T-cell (primary cell): ENCODE measurements at regions not wholly inside any gene's neighbourhood (a gene's known extent, or its start where the extent isn't known, plus 50 kb on each side); places are given as distances from the start of the nearest gene placed in this dataset.
"Not testable (repeated sequence)": the region's sequence is repeated elsewhere in the genome, so short reads cannot be mapped to it uniquely, and the experiment has no call there.

ENCODE experiments used
- ATAC-seq, 4 experiments: fragments of 200-7000 bp in 3 of 4; fragments of 150-1000 bp in 1 of 4; cut with Tn5 transposase; replicated peaks in 1 of 4; 1 replicate in 3 of 4; 2 replicates in 1 of 4; pipeline ENCODE4 v1.10.0; 2021; ENCODE audit warnings: moderate library complexity in 3 of 4, mild to moderate bottlenecking in 2 of 4, moderate number of reproducible peaks in 1 of 4
- CTCF ChIA-PET, 2 donors: fragments of 300-600 bp; sonication (Branson Sonifier 250); formaldehyde crosslinking; loops; one replicate each; lab custom pipeline; 2022; ENCODE audit warnings: antibody characterized with exemption in 2 of 2; lab: Charles Lee
- POLR2A ChIA-PET, 2 donors: fragments of 300-600 bp; sonication (Branson Sonifier 250); formaldehyde crosslinking; loops; one replicate each; lab custom pipeline; 2022; ENCODE audit warnings: antibody characterized with exemption in 2 of 2; lab: Charles Lee
- DNase-seq, 35 experiments: peaks; one replicate each; pipeline versions ENCODE4 v3.0.0 to v3.0.0-alpha.2; 2013 to 2023
- H3K27ac ChIP-seq: one replicate; pipeline ENCODE4 v1.5.1; 2013; ENCODE audit warnings: low read length
- H3K27me3 ChIP-seq, 2 experiments: replicated peaks in 1 of 2; 1 replicate in 1 of 2; 2 replicates in 1 of 2; pipeline versions ENCODE4 v1.6.1 to v1.7.0; 2013; ENCODE audit warnings: low read length in 1 of 2, mixed read lengths in 1 of 2; ENCODE audit not compliant: control insufficient read depth in 2 of 2, insufficient read depth in 2 of 2; ENCODE audit errors: extremely low read depth in 1 of 2
- H3K36me3 ChIP-seq, 2 donors: 1 replicate in 1 of 2; 2 replicates in 1 of 2; pipeline versions ENCODE4 v1.6.1 to v1.7.0; 2013; ENCODE audit warnings: low read length in 1 of 2; ENCODE audit not compliant: control insufficient read depth in 2 of 2, insufficient read depth in 1 of 2; ENCODE audit errors: extremely low read depth in 1 of 2
- H3K4me1 ChIP-seq, 2 experiments: 1 replicate in 1 of 2; 2 replicates in 1 of 2; pipeline versions ENCODE4 v1.6.1 to v1.7.0; 2013; ENCODE audit warnings: low read length in 2 of 2, mixed read lengths in 1 of 2; ENCODE audit not compliant: insufficient read depth in 2 of 2, control insufficient read depth in 1 of 2; ENCODE audit errors: extremely low read depth in 1 of 2
- H3K4me3 ChIP-seq, 2 donors: 1 replicate in 1 of 2; 2 replicates in 1 of 2; pipeline versions ENCODE4 v1.5.1 to v1.7.0; 2013; ENCODE audit warnings: mild to moderate bottlenecking in 2 of 2, low read length in 1 of 2, moderate library complexity in 1 of 2; ENCODE audit not compliant: control insufficient read depth in 1 of 2; ENCODE audit errors: extremely low read depth in 1 of 2
- H3K9me3 ChIP-seq: 2 replicates; pipeline ENCODE4 v1.7.0; 2013
- H3K27ac Mint-ChIP-seq, 2 donors: one replicate each; pipeline ENCODE4 v1.8.0; 2020 to 2021; ENCODE audit warnings: mild to moderate bottlenecking in 2 of 2, mixed read lengths in 2 of 2
- H3K27me3 Mint-ChIP-seq, 2 donors: one replicate each; pipeline ENCODE4 v1.8.0; 2021 to 2022; ENCODE audit warnings: mixed read lengths in 2 of 2
- H3K36me3 Mint-ChIP-seq: one replicate; pipeline ENCODE4 v1.8.0; 2021; ENCODE audit warnings: mixed read lengths
- H3K4me1 Mint-ChIP-seq, 3 donors: one replicate each; pipeline ENCODE4 v1.8.0; 2020 to 2022; ENCODE audit warnings: mixed read lengths in 3 of 3, mild to moderate bottlenecking in 1 of 3
- H3K4me3 Mint-ChIP-seq, 3 donors: one replicate each; pipeline ENCODE4 v1.8.0; 2020 to 2022; ENCODE audit warnings: mild to moderate bottlenecking in 3 of 3, mixed read lengths in 3 of 3, moderate library complexity in 3 of 3
- H3K9me3 Mint-ChIP-seq, 3 donors: one replicate each; pipeline ENCODE4 v1.8.0; 2020 to 2022; ENCODE audit warnings: mixed read lengths in 3 of 3
- WGBS: methylation state at CpG from one replicate; pipeline ENCODE4 v1.1.5; 2013; ENCODE audit warnings: missing lambda C conversion rate; ENCODE audit not compliant: insufficient coverage; 5-methylcytosine and 5-hydroxymethylcytosine counted together

GRCh38 chr6:11469684-11470083 lies 67.9 kb upstream of the TMEM170B start:
- Mint-ChIP-seq H3K27me3 (peaks cover 5 to 7% of the 10 kb centered on the region in 2 donors), H3K36me3 (no peaks in the 10 kb centered on the region), H3K9me3 (no peaks in the 10 kb centered on the region), H3K27ac (no peak overlapping the region), H3K4me3 (no peak overlapping the region), H3K4me1 (no peaks in the 10 kb centered on the region)
- Histone ChIP-seq H3K4me1 (no peaks in the 10 kb centered on the region), H3K36me3 (no peaks in the 10 kb centered on the region), H3K4me3 (no peak overlapping the region), H3K27me3 (peaks cover 0 to 2% of the 10 kb centered on the region in 2 experiments), H3K9me3 (no peaks in the 10 kb centered on the region), H3K27ac (no peak overlapping the region)
- POLR2A ChIA-PET, result no interaction called here
- DNase-seq (no peak), ATAC-seq (no peak)
- no CpG with 5 or more reads among the region's 1 CpG for WGBS
- CTCF ChIA-PET, result no interaction called here

- H3K27ac Mint-ChIP-seq, H3K9me3 Mint-ChIP-seq, H3K4me3 Mint-ChIP-seq, DNase-seq, H3K27me3 Mint-ChIP-seq, H3K27ac ChIP-seq, POLR2A ChIA-PET, H3K4me3 ChIP-seq, H3K4me1 Mint-ChIP-seq, H3K4me1 ChIP-seq, H3K36me3 ChIP-seq, ATAC-seq, H3K36me3 Mint-ChIP-seq, H3K27me3 ChIP-seq, H3K9me3 ChIP-seq: not testable (repeated sequence)
- 51% methylated on average over 3 of the region's 4 CpGs for WGBS
- CTCF ChIA-PET, result interaction anchor here in 1 of 2 donors (0.6 kb wide), 1 partner anchor 297 kb away, joined by 3 read pairs; no protein-coding TSS in a partner anchor
These were observed 69.3 kb upstream of the TMEM170B start for GRCh38 chr6:11468271-11468670.

- Mint-ChIP-seq H3K4me1 (no peaks in the 10 kb centered on the region), H3K27ac (no peak overlapping the region), H3K36me3 (no peaks in the 10 kb centered on the region), H3K9me3 (no peaks in the 10 kb centered on the region), H3K4me3 (no peak overlapping the region), H3K27me3 (no peaks in the 10 kb centered on the region)
- Histone ChIP-seq H3K27ac (no peak overlapping the region), H3K9me3 (no peaks in the 10 kb centered on the region), H3K27me3 (no peaks in the 10 kb centered on the region), H3K4me3 (no peak overlapping the region), H3K4me1 (no peaks in the 10 kb centered on the region), H3K36me3 (no peaks in the 10 kb centered on the region)
- ChIA-PET CTCF (interaction anchor here in 1 of 2 donors (0.6 kb wide), 1 partner anchor 296 kb away, joined by 3 read pairs; no protein-coding TSS in a partner anchor), POLR2A (no interaction called here)
- DNase-seq (no peak), ATAC-seq (no peak)
These were observed 70.2 kb upstream of the TMEM170B start for GRCh38 chr6:11467364-11467763.

GRCh38 chr6:11463398-11463780 lies 74.2 kb upstream of the TMEM170B start:
- no peak overlapping the region for H3K4me3 Mint-ChIP-seq
- H3K27me3 ChIP-seq, result no peaks in the 10 kb centered on the region
- no peaks in the 10 kb centered on the region for H3K36me3 Mint-ChIP-seq
- no peak overlapping the region for H3K27ac ChIP-seq
- ChIA-PET CTCF (no interaction called here), POLR2A (no interaction called here)
- no peak for DNase-seq
- no CpG with 5 or more reads among the region's 4 CpGs for WGBS
- peaks cover 0 to 3% of the 10 kb centered on the region in 2 donors for H3K27me3 Mint-ChIP-seq
- peaks cover 19 to 28% (median 20%) of the 10 kb centered on the region in 3 donors for H3K4me1 Mint-ChIP-seq
- H3K36me3 ChIP-seq, result no peaks in the 10 kb centered on the region
- no peak for ATAC-seq
- peaks cover 5 to 7% of the 10 kb centered on the region in 2 experiments for H3K4me1 ChIP-seq
- H3K27ac Mint-ChIP-seq, result no peak overlapping the region
- H3K9me3 Mint-ChIP-seq, result no peaks in the 10 kb centered on the region
- no peaks in the 10 kb centered on the region for H3K9me3 ChIP-seq
- no peak overlapping the region for H3K4me3 ChIP-seq

- ATAC-seq (no peak), DNase-seq (no peak)
- ChIA-PET CTCF (no interaction called here), POLR2A (no interaction called here)
- H3K27me3 ChIP-seq, result no peaks in the 10 kb centered on the region
- Mint-ChIP-seq H3K9me3 (no peaks in the 10 kb centered on the region), H3K27ac (no peak overlapping the region), H3K4me3 (no peak overlapping the region), H3K36me3 (no peaks in the 10 kb centered on the region), H3K4me1 (peaks cover 19 to 28% (median 20%) of the 10 kb centered on the region in 3 donors), H3K27me3 (peaks cover 0 to 3% of the 10 kb centered on the region in 2 donors)
- H3K9me3 ChIP-seq, result no peaks in the 10 kb centered on the region
- no peak overlapping the region for H3K4me3 ChIP-seq
- no peaks in the 10 kb centered on the region for H3K36me3 ChIP-seq
- no peak overlapping the region for H3K27ac ChIP-seq
- WGBS, result 100% methylated on average over 3 of the region's 11 CpGs
- peaks cover 5 to 7% of the 10 kb centered on the region in 2 experiments for H3K4me1 ChIP-seq
These were observed 74.7 kb upstream of the TMEM170B start for GRCh38 chr6:11462742-11463397.

GRCh38 chr6:11460837-11461661 lies 76.5 kb upstream of the TMEM170B start:
- peaks cover 0 to 5% (median 0%) of the 10 kb centered on the region in 3 donors for H3K9me3 Mint-ChIP-seq
- peaks cover 0 to 3% of the 10 kb centered on the region in 2 donors for H3K27me3 Mint-ChIP-seq
- WGBS, result 67% methylated on average over 3 of the region's 7 CpGs
- POLR2A ChIA-PET, result no interaction called here
- H3K4me3 ChIP-seq, result no peak overlapping the region
- H3K4me1 Mint-ChIP-seq, result peaks cover 19 to 28% (median 20%) of the 10 kb centered on the region in 3 donors
- H3K36me3 ChIP-seq, result no peaks in the 10 kb centered on the region
- no peak overlapping the region for H3K27ac ChIP-seq
- peaks cover 5 to 7% of the 10 kb centered on the region in 2 experiments for H3K4me1 ChIP-seq
- H3K9me3 ChIP-seq, result no peaks in the 10 kb centered on the region
- H3K36me3 Mint-ChIP-seq, result no peaks in the 10 kb centered on the region
- CTCF ChIA-PET, result no interaction called here
- no peak overlapping the region for H3K4me3 Mint-ChIP-seq
- H3K27ac Mint-ChIP-seq, result peak overlapping the region in 1 of 2 donors; percentile 61
- DNase-seq (no peak), ATAC-seq (peak in 1 of 4 experiments; percentile 35)
- H3K27me3 ChIP-seq, result no peaks in the 10 kb centered on the region
